A673 (cell line): ENCODE measurements at regions not wholly inside any gene's neighbourhood (a gene's known extent, or its start where the extent isn't known, plus 50 kb on each side); places are given as distances from the start of the nearest gene placed in this dataset.

Source experiments
- BruUV-seq: library from RNA; stranded (reverse); fragments of 400-500 nt; replicated peaks from 2 replicates; lab custom pipeline; 2021; lab: Mats Ljungman, UMichigan
- CTCF ChIA-PET: fragments of 300-600 bp; sonication (Branson Sonifier 250); formaldehyde crosslinking; loops from one replicate; lab custom pipeline; 2022; ENCODE audit warnings: antibody characterized with exemption; lab: Charles Lee
- POLR2A ChIA-PET: fragments of 300-600 bp; sonication (Branson Sonifier 250); formaldehyde crosslinking; loops from one replicate; lab custom pipeline; 2022; ENCODE audit warnings: antibody characterized with exemption; ENCODE audit not compliant: low non-redundant PET; lab: Charles Lee
- DNase-seq: peaks from one replicate; pipeline ENCODE4 v3.0.0-alpha.2; 2015; ENCODE audit warnings: low spot score
- H3K27ac ChIP-seq: fragments of 200-600 bp; sonication (generic); 2 replicates; pipeline ENCODE4 v1.5.1; 2016; ENCODE audit warnings: mixed run types, low read depth, mild to moderate bottlenecking, mixed read lengths, antibody characterized with exemption, low read length; ENCODE audit not compliant: poor library complexity, severe bottlenecking
- H3K27me3 ChIP-seq: fragments of 200-600 bp; sonication (generic); replicated peaks from 2 replicates; pipeline ENCODE4 v1.6.1; 2017; ENCODE audit warnings: mixed run types, low read depth, mild to moderate bottlenecking, mixed read lengths, antibody characterized with exemption, low read length; ENCODE audit not compliant: insufficient read depth, poor library complexity
- H3K36me3 ChIP-seq: fragments of 200-600 bp; sonication (generic); 2 replicates; pipeline ENCODE4 v1.6.1; 2016; ENCODE audit warnings: mixed run types, mild to moderate bottlenecking, mixed read lengths, antibody characterized with exemption, low read length; ENCODE audit not compliant: insufficient read depth, poor library complexity, severe bottlenecking
- H3K4me1 ChIP-seq: fragments of 200-600 bp; sonication (generic); 2 replicates; pipeline ENCODE4 v1.6.1; 2017; ENCODE audit warnings: mixed run types, mild to moderate bottlenecking, mixed read lengths, antibody characterized with exemption, low read length; ENCODE audit not compliant: insufficient read depth, poor library complexity, severe bottlenecking
- H3K4me3 ChIP-seq: fragments of 200-600 bp; sonication (generic); 2 replicates; pipeline ENCODE4 v1.5.1; 2016; ENCODE audit warnings: low read depth, mixed run types, mild to moderate bottlenecking, mixed read lengths, low read length; ENCODE audit not compliant: poor library complexity, severe bottlenecking
- H3K9me3 ChIP-seq: fragments of 200-600 bp; sonication (generic); 2 replicates; pipeline ENCODE4 v1.6.1; 2016; ENCODE audit warnings: mixed run types, low read depth, mild to moderate bottlenecking, mixed read lengths, antibody characterized with exemption, low read length; ENCODE audit not compliant: poor library complexity, severe bottlenecking
- EZH2 ChIP-seq: fragments of 200-600 bp; sonication (generic); IDR thresholded peaks from 2 replicates; pipeline ENCODE4 v1.6.1; 2017; ENCODE audit warnings: borderline replicate concordance, low read depth, mild to moderate bottlenecking, mixed read lengths, antibody characterized with exemption, low read length; ENCODE audit not compliant: poor library complexity, severe bottlenecking
- intact Hi-C: fragments of 100-400 bp; cut with micrococcal nuclease; formaldehyde crosslinking; loops from one replicate; pipeline ENCODE4 v1.10.0; 2022; ENCODE audit not compliant: unreplicated experiment
- TF ChIP-seq, protein P1 (sequence below): fragments of 300-800, 200-600 bp; sonication (generic); conservative IDR thresholded peaks from 2 replicates; pipeline ENCODE4 v1.5.1; 2017; ENCODE audit warnings: low read depth, mild to moderate bottlenecking, antibody characterized with exemption, low read length, moderate library complexity, mixed read lengths

DNA sequence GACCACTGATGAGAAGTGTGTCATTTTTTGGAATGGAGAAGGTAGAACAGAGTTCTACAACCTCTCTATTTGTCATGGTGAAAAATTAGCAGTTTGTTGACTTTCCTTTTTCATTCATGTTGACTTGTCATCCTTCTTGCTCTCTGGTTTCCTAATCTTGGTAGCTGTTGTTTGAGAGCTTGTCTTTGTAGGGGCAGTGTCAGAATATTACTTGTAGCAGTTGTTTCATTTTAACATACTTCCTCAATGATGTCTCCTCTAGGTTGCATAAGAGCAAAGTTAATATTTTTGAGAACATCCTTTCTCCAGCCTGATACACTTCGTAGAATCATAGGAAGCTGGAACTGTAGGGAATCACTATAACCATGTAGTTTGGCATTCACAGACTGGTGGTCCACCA, 368.2 kb upstream of the FANCL start:
- Histone ChIP-seq H3K27me3 (peaks cover 3% of the 10 kb centered on the region), H3K9me3 (no peaks in the 10 kb centered on the region), H3K36me3 (no peaks in the 10 kb centered on the region), H3K4me3 (no peak overlapping the region), H3K27ac (no peak overlapping the region), H3K4me1 (no peaks in the 10 kb centered on the region)
- TF ChIP-seq, protein P1, sequence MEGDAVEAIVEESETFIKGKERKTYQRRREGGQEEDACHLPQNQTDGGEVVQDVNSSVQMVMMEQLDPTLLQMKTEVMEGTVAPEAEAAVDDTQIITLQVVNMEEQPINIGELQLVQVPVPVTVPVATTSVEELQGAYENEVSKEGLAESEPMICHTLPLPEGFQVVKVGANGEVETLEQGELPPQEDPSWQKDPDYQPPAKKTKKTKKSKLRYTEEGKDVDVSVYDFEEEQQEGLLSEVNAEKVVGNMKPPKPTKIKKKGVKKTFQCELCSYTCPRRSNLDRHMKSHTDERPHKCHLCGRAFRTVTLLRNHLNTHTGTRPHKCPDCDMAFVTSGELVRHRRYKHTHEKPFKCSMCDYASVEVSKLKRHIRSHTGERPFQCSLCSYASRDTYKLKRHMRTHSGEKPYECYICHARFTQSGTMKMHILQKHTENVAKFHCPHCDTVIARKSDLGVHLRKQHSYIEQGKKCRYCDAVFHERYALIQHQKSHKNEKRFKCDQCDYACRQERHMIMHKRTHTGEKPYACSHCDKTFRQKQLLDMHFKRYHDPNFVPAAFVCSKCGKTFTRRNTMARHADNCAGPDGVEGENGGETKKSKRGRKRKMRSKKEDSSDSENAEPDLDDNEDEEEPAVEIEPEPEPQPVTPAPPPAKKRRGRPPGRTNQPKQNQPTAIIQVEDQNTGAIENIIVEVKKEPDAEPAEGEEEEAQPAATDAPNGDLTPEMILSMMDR, result no peak
- TF ChIP-seq EZH2, result no peak
- ChIA-PET CTCF (no interaction called here), POLR2A (no interaction called here)
- no TSS peak for BruUV-seq
- intact Hi-C loops, result no loop called here
- no peak for DNase-seq

DNA sequence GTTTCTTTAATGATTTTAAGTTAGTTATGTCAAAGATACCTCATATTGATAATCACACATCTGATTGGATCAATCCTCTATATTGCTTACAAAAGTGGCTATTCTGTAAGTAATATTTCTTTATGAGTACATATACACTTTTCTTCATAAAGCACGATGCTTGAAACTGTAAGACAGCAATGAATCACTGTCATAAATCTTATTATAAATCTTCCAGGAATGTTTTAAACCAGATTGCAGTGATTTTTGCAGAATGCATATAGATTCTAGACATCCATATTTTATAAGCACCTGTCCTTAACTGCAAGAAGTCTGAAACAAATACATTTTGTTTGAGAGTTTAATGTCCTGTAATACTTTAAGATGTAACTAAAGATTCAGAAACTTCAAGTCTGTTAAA, 367.0 kb upstream of the FANCL start:
- no peak overlapping the region for H3K4me3 ChIP-seq
- peaks cover 3% of the 10 kb centered on the region for H3K27me3 ChIP-seq
- no peaks in the 10 kb centered on the region for H3K9me3 ChIP-seq
- no peak for DNase-seq
- ChIA-PET POLR2A (no interaction called here), CTCF (no interaction called here)
- H3K4me1 ChIP-seq, result no peaks in the 10 kb centered on the region
- intact Hi-C loops, result no loop called here
- H3K27ac ChIP-seq, result no peak overlapping the region
- no peaks in the 10 kb centered on the region for H3K36me3 ChIP-seq
- TF ChIP-seq, protein P1, result no peak
- TF ChIP-seq EZH2, result no peak
- no TSS peak for BruUV-seq

DNA sequence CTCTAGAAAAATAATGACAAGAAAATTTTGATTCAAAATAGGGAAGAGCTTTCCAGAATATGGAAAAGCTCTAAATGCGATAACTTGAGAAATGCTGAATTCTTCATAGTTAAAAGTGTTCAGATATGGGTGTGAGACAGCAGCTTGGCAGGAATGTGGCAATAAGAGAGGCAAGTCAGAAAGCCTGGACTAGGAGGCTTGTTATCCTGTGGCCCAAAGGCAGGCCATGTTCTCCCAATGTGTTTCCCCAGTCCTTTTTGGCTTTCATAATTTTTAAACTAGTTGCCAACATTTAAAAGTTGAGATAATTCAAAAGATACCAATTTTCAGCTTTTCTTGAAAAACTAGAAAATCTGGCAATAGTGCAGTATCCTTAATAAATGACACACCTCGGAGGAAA, 366.3 kb upstream of the FANCL start:
- ChIA-PET CTCF (no interaction called here), POLR2A (no interaction called here)
- no peak for TF ChIP-seq EZH2
- TF ChIP-seq, protein P1, result no peak
- H3K4me3 ChIP-seq, result no peak overlapping the region
- H3K36me3 ChIP-seq, result no peaks in the 10 kb centered on the region
- H3K9me3 ChIP-seq, result no peaks in the 10 kb centered on the region
- H3K27me3 ChIP-seq, result peaks cover 3% of the 10 kb centered on the region
- intact Hi-C loops, result loop anchor here (2.0 kb wide), 1 partner anchor 19 kb away; no protein-coding TSS in a partner anchor
- DNase-seq, result no peak
- no TSS peak for BruUV-seq
- no peak overlapping the region for H3K27ac ChIP-seq
- H3K4me1 ChIP-seq, result no peaks in the 10 kb centered on the region
